ENCODE measurements at regions not wholly inside any gene's neighbourhood (a gene's known extent, or its start where the extent isn't known, plus 50 kb on each side); places are given as distances from the start of the nearest gene placed in this dataset.

DNA sequence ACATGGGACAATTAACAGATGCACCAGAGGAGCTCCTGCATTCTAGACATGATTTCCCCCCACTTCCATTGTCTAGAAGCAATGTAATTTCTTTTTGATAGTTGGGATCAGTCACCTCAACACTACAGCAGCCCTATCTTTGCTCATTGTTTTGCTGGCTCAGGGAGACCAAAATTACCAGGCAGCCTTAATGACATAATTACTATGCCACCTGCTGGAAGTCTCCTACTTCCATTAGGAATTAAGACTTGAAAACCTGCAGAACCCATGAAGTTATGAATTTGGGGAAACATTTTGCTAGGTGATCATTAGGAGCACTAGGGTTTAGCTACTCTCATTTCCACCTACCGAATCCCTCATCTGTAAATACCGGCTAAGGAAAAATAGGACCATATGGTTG, 312.0 kb upstream of the CA10 start:
- no TSS peak for BruUV-seq (replicated peaks)
- Histone ChIP-seq H3K36me3 (ENCODE audit: control insufficient read depth, insufficient read depth, low read length) (no peaks in the 10 kb centered on the region), H3K27me3 (ENCODE audit: control insufficient read depth, insufficient read depth, low read length) (no peaks in the 10 kb centered on the region), H3K9me3 (ENCODE audit: control insufficient read depth, insufficient read depth, low read depth, low read length) (no peaks in the 10 kb centered on the region), H3K27ac (ENCODE audit: low read length) (no peak overlapping the region), H3K4me3 (ENCODE audit: low read depth in 2 of 2, low read length in 2 of 2) (no peak overlapping the region), H3K4me1 (ENCODE audit: control insufficient read depth, insufficient read depth, low read length) (no peaks in the 10 kb centered on the region)
- ChIA-PET CTCF (no interaction called here), POLR2A (no interaction called here)
- intact Hi-C loops (cut with micrococcal nuclease; ENCODE audit: unreplicated experiment) (no loop called here), in situ Hi-C loops (cut with HindIII; ENCODE audit: low pct_unique_long_range_greater_than_20kb, low sequenced_read_pairs) (no loop called here)
- TF ChIP-seq, protein P1, sequence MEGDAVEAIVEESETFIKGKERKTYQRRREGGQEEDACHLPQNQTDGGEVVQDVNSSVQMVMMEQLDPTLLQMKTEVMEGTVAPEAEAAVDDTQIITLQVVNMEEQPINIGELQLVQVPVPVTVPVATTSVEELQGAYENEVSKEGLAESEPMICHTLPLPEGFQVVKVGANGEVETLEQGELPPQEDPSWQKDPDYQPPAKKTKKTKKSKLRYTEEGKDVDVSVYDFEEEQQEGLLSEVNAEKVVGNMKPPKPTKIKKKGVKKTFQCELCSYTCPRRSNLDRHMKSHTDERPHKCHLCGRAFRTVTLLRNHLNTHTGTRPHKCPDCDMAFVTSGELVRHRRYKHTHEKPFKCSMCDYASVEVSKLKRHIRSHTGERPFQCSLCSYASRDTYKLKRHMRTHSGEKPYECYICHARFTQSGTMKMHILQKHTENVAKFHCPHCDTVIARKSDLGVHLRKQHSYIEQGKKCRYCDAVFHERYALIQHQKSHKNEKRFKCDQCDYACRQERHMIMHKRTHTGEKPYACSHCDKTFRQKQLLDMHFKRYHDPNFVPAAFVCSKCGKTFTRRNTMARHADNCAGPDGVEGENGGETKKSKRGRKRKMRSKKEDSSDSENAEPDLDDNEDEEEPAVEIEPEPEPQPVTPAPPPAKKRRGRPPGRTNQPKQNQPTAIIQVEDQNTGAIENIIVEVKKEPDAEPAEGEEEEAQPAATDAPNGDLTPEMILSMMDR (IDR thresholded peaks at IDR 0.05): no peak
- no peak for TF ChIP-seq SIN3A (IDR thresholded peaks at IDR 0.05; ENCODE audit: borderline replicate concordance, insufficient read depth, low read depth, low read length)
- TF ChIP-seq, protein P2, sequence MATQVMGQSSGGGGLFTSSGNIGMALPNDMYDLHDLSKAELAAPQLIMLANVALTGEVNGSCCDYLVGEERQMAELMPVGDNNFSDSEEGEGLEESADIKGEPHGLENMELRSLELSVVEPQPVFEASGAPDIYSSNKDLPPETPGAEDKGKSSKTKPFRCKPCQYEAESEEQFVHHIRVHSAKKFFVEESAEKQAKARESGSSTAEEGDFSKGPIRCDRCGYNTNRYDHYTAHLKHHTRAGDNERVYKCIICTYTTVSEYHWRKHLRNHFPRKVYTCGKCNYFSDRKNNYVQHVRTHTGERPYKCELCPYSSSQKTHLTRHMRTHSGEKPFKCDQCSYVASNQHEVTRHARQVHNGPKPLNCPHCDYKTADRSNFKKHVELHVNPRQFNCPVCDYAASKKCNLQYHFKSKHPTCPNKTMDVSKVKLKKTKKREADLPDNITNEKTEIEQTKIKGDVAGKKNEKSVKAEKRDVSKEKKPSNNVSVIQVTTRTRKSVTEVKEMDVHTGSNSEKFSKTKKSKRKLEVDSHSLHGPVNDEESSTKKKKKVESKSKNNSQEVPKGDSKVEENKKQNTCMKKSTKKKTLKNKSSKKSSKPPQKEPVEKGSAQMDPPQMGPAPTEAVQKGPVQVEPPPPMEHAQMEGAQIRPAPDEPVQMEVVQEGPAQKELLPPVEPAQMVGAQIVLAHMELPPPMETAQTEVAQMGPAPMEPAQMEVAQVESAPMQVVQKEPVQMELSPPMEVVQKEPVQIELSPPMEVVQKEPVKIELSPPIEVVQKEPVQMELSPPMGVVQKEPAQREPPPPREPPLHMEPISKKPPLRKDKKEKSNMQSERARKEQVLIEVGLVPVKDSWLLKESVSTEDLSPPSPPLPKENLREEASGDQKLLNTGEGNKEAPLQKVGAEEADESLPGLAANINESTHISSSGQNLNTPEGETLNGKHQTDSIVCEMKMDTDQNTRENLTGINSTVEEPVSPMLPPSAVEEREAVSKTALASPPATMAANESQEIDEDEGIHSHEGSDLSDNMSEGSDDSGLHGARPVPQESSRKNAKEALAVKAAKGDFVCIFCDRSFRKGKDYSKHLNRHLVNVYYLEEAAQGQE (IDR thresholded peaks at IDR 0.05; ENCODE audit: insufficient read depth in 1 of 2, low read depth in 2 of 2, low read length in 1 of 2): no peak
- no peak for TF ChIP-seq TCF7L2 (IDR thresholded peaks at IDR 0.05; ENCODE audit: low read depth, low read length)
- ATAC-seq: no peak
- DNase-seq (ENCODE audit: low read depth, low spot score): no peak

DNA sequence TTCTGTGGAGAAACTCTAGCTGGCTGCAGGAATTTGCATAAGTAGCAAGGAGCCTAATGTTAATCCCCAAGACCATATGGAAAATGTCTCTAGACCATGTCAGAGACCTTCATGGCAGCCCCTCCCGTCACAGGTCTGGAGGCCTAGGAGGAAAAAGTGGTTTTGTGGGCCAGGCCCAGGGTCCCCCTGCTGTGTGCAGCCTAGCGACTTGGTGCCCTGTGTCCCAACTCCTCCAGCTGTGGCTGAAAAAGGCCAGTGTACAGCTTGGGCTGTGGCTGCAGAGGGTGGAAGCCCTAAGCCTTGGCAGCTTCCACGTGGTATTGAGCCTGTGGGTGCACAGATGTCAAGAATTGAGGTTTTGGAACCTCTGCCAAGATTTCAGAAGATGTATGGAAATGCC, 306.9 kb upstream of the CA10 start:
- no TSS peak for BruUV-seq (replicated peaks)
- H3K27ac ChIP-seq (ENCODE audit: low read length): no peak overlapping the region
- POLR2A ChIA-PET: no interaction called here
- no peaks in the 10 kb centered on the region for H3K9me3 ChIP-seq (ENCODE audit: control insufficient read depth, insufficient read depth, low read depth, low read length)
- TF ChIP-seq POLR2AphosphoS5 (IDR thresholded peaks at IDR 0.05; ENCODE audit: low read depth, low read length) (no peak), SIN3A (IDR thresholded peaks at IDR 0.05; ENCODE audit: borderline replicate concordance, insufficient read depth, low read depth, low read length) (no peak), TCF7L2 (IDR thresholded peaks at IDR 0.05; ENCODE audit: low read depth, low read length) (no peak)
- TF ChIP-seq, protein P1 (IDR thresholded peaks at IDR 0.05): no peak
- TF ChIP-seq, protein P2 (IDR thresholded peaks at IDR 0.05; ENCODE audit: insufficient read depth in 1 of 2, low read depth in 2 of 2, low read length in 1 of 2): no peak
- no peak overlapping the region for H3K4me3 ChIP-seq (ENCODE audit: low read depth in 2 of 2, low read length in 2 of 2)
- ATAC-seq: no peak
- H3K36me3 ChIP-seq (ENCODE audit: control insufficient read depth, insufficient read depth, low read length): no peaks in the 10 kb centered on the region
- CTCF ChIA-PET: no interaction called here
- in situ Hi-C loops (cut with HindIII; ENCODE audit: low pct_unique_long_range_greater_than_20kb, low sequenced_read_pairs): no loop called here
- intact Hi-C loops (cut with micrococcal nuclease; ENCODE audit: unreplicated experiment): no loop called here
- no peaks in the 10 kb centered on the region for H3K27me3 ChIP-seq (ENCODE audit: control insufficient read depth, insufficient read depth, low read length)
- H3K4me1 ChIP-seq (ENCODE audit: control insufficient read depth, insufficient read depth, low read length): no peaks in the 10 kb centered on the region
- DNase-seq (ENCODE audit: low read depth, low spot score): no peak

Measured in Panc1 (cell line).